Liver (tissue), 3 donors: ENCODE measurements at regions not wholly inside any gene's neighbourhood (a gene's known extent, or its start where the extent isn't known, plus 50 kb on each side); places are given as distances from the start of the nearest gene placed in this dataset.

Source experiments
- EGR1 ChIP-seq, 2 donors: IDR thresholded peaks; 2 replicates each; pipeline ENCODE4 v1.6.1; 2016 to 2018; ENCODE audit warnings: antibody characterized with exemption in 2 of 2, low read depth in 2 of 2
- MAX ChIP-seq: IDR thresholded peaks from 2 replicates; pipeline ENCODE4 v1.6.1; 2016; ENCODE audit warnings: antibody characterized with exemption
- RXRA ChIP-seq, 2 donors: IDR thresholded peaks; 2 replicates each; pipeline ENCODE4 v1.6.1; 2017 to 2018; ENCODE audit warnings: antibody characterized with exemption in 2 of 2, mild to moderate bottlenecking in 1 of 2
- SP1 ChIP-seq: IDR thresholded peaks from 2 replicates; pipeline ENCODE4 v1.6.1; 2018; ENCODE audit warnings: antibody characterized with exemption, mild to moderate bottlenecking
- TAF1 ChIP-seq: conservative IDR thresholded peaks from 2 replicates; pipeline ENCODE4 v1.6.1; 2016; ENCODE audit warnings: antibody characterized with exemption, mild to moderate bottlenecking
- YY1 ChIP-seq: IDR thresholded peaks from 2 replicates; pipeline ENCODE4 v1.6.1; 2016; ENCODE audit warnings: antibody characterized with exemption, mild to moderate bottlenecking
- TF ChIP-seq, protein P1 (sequence below): fragments of 150-350 bp; IDR thresholded peaks from 2 replicates; pipeline ENCODE4 v1.5.1; 2017; ENCODE audit warnings: improper control_type of control experiment, low read depth, low read length; ENCODE audit not compliant: missing input control
- donor health status: healthy.
- donor health status: healthy.

DNA sequence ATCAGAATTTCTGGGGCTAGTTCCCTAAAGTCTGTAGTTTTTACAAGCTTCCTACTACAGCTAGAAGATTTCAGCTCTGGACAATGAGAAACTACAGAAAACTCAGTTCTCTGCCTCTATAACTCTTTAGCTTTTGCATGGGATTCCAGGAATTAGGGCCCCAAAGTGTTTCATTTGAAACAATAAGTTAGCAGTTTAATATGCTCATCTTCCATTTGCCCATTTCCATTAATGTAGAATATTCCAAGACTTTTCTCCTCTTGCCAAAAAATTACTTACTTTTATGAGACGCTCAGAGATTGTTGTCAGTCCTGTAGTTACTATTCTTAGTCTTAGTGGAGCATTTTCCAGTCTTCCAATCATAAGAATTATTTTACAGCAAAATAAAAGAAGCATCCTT is 719.9 kb downstream of the ADGRL2 start:
- TF ChIP-seq SP1, result no peak
- TF ChIP-seq, protein P1, sequence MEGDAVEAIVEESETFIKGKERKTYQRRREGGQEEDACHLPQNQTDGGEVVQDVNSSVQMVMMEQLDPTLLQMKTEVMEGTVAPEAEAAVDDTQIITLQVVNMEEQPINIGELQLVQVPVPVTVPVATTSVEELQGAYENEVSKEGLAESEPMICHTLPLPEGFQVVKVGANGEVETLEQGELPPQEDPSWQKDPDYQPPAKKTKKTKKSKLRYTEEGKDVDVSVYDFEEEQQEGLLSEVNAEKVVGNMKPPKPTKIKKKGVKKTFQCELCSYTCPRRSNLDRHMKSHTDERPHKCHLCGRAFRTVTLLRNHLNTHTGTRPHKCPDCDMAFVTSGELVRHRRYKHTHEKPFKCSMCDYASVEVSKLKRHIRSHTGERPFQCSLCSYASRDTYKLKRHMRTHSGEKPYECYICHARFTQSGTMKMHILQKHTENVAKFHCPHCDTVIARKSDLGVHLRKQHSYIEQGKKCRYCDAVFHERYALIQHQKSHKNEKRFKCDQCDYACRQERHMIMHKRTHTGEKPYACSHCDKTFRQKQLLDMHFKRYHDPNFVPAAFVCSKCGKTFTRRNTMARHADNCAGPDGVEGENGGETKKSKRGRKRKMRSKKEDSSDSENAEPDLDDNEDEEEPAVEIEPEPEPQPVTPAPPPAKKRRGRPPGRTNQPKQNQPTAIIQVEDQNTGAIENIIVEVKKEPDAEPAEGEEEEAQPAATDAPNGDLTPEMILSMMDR, result no peak
- no peak for TF ChIP-seq MAX
- TF ChIP-seq YY1, result no peak
- TF ChIP-seq RXRA (IDR thresholded peaks at IDR 0.05), result no peak
- TF ChIP-seq TAF1, result no peak
- TF ChIP-seq EGR1 (IDR thresholded peaks at IDR 0.05; ENCODE audit: low read depth in 2 of 2), result no peak
